H9 (cell line): ENCODE measurements at regions not wholly inside any gene's neighbourhood (a gene's known extent, or its start where the extent isn't known, plus 50 kb on each side); places are given as distances from the start of the nearest gene placed in this dataset.

ENCODE experiments used
- DNase-seq: peaks from one replicate; pipeline ENCODE4 v3.0.0-alpha.2; 2017
- H2AFZ ChIP-seq: one replicate; pipeline ENCODE4 v1.6.1; 2013; ENCODE audit warnings: mild to moderate bottlenecking, low read length, control low read depth, moderate library complexity
- H2AK5ac ChIP-seq: 2 replicates; pipeline ENCODE4 v1.6.1; 2013; ENCODE audit warnings: low read length, control low read depth, mixed read lengths; ENCODE audit not compliant: insufficient read length
- H2BK120ac ChIP-seq: one replicate; pipeline ENCODE4 v1.6.1; 2013; ENCODE audit warnings: low read depth, mild to moderate bottlenecking, low read length, control low read depth, inconsistent platforms; ENCODE audit not compliant: poor library complexity, severe bottlenecking
- H2BK12ac ChIP-seq: 2 replicates; pipeline ENCODE4 v1.6.1; 2013; ENCODE audit warnings: low read length, control low read depth, mixed read lengths, low read depth; ENCODE audit not compliant: insufficient read length
- H2BK15ac ChIP-seq: 2 replicates; pipeline ENCODE4 v1.6.1; 2013; ENCODE audit warnings: low read depth, low read length, control low read depth
- H2BK20ac ChIP-seq: one replicate; pipeline ENCODE4 v1.6.1; 2013; ENCODE audit warnings: low read depth, mild to moderate bottlenecking, low read length, control low read depth, inconsistent platforms; ENCODE audit not compliant: poor library complexity, severe bottlenecking
- H2BK5ac ChIP-seq: 2 replicates; pipeline ENCODE4 v1.6.1; 2013; ENCODE audit warnings: low read length, control low read depth, mixed read lengths; ENCODE audit not compliant: insufficient read length
- H3K14ac ChIP-seq: 2 replicates; pipeline ENCODE4 v1.6.1; 2013; ENCODE audit warnings: low read length, control low read depth; ENCODE audit not compliant: insufficient read depth
- H3K18ac ChIP-seq: 2 replicates; pipeline ENCODE4 v1.6.1; 2013; ENCODE audit warnings: low read depth, mild to moderate bottlenecking, mixed read lengths, low read length, control low read depth; ENCODE audit not compliant: insufficient read length
- H3K23ac ChIP-seq: 2 replicates; pipeline ENCODE4 v1.6.1; 2013; ENCODE audit warnings: low read length, control low read depth, mixed read lengths, low read depth; ENCODE audit not compliant: insufficient read length
- H3K23me2 ChIP-seq: 2 replicates; pipeline ENCODE4 v1.6.1; 2013; ENCODE audit warnings: low read depth, mild to moderate bottlenecking, mixed read lengths, low read length, control low read depth; ENCODE audit not compliant: insufficient read length, poor library complexity, severe bottlenecking
- H3K27ac ChIP-seq: 2 replicates; pipeline ENCODE4 v1.5.1; 2013; ENCODE audit warnings: low read length, control low read depth, mixed read lengths, low read depth; ENCODE audit not compliant: insufficient read length
- H3K27me3 ChIP-seq: 2 replicates; pipeline ENCODE4 v1.6.1; 2013; ENCODE audit warnings: low read length, control low read depth, inconsistent platforms; ENCODE audit not compliant: insufficient read depth
- H3K4ac ChIP-seq: 2 replicates; pipeline ENCODE4 v1.6.1; 2013; ENCODE audit warnings: low read depth, mild to moderate bottlenecking, control low read depth, inconsistent platforms, low read length, moderate library complexity
- H3K4me1 ChIP-seq: 2 replicates; pipeline ENCODE4 v1.6.1; 2013; ENCODE audit warnings: low read length, control low read depth, inconsistent platforms; ENCODE audit not compliant: insufficient read depth
- H3K4me2 ChIP-seq: 2 replicates; pipeline ENCODE4 v1.6.1; 2013; ENCODE audit warnings: low read length, control low read depth, mixed read lengths; ENCODE audit not compliant: insufficient read length, insufficient read depth
- H3K56ac ChIP-seq: 2 replicates; pipeline ENCODE4 v1.6.1; 2013; ENCODE audit warnings: low read depth, mild to moderate bottlenecking, mixed read lengths, low read length, control low read depth; ENCODE audit not compliant: insufficient read length
- H3K79me1 ChIP-seq: 2 replicates; pipeline ENCODE4 v1.6.1; 2013; ENCODE audit warnings: low read depth, mild to moderate bottlenecking, moderate library complexity, low read length, control low read depth, inconsistent platforms; ENCODE audit not compliant: insufficient read depth, poor library complexity, severe bottlenecking
- H3K79me2 ChIP-seq: 2 replicates; pipeline ENCODE4 v1.6.1; 2013; ENCODE audit warnings: low read length, control low read depth, inconsistent platforms; ENCODE audit not compliant: insufficient read depth
- H3K9ac ChIP-seq: 2 replicates; pipeline ENCODE4 v1.6.1; 2013; ENCODE audit warnings: low read length, control low read depth, mixed read lengths; ENCODE audit not compliant: insufficient read length; ENCODE audit errors: extremely low read depth
- H3K9me3 ChIP-seq: one replicate; pipeline ENCODE4 v1.6.1; 2013; ENCODE audit warnings: low read depth, low read length, inconsistent platforms; ENCODE audit not compliant: control insufficient read depth
- H3T11ph ChIP-seq: one replicate; pipeline ENCODE4 v1.6.1; 2013; ENCODE audit warnings: mild to moderate bottlenecking, low read length, control low read depth, inconsistent platforms
- H4K20me1 ChIP-seq: one replicate; pipeline ENCODE4 v1.6.1; 2013; ENCODE audit not compliant: control insufficient read depth, insufficient read length, insufficient read depth
- H4K5ac ChIP-seq: 2 replicates; pipeline ENCODE4 v1.6.1; 2013; ENCODE audit warnings: low read depth, mild to moderate bottlenecking, mixed read lengths, low read length, control low read depth; ENCODE audit not compliant: insufficient read length
- H4K8ac ChIP-seq: replicated peaks from 2 replicates; pipeline ENCODE4 v1.6.1; 2013; ENCODE audit warnings: low read length, control low read depth, mixed read lengths, low read depth; ENCODE audit not compliant: insufficient read length
- H4K91ac ChIP-seq: 2 replicates; pipeline ENCODE4 v1.6.1; 2013; ENCODE audit warnings: low read depth, mild to moderate bottlenecking, moderate library complexity, mixed read lengths, low read length, control low read depth; ENCODE audit not compliant: insufficient read length
- H3K27ac Mint-ChIP-seq, 3 experiments: 2 replicates in 2 of 3; 3 replicates in 1 of 3; pipeline ENCODE4 v1.8.0; 2020 to 2021; ENCODE audit warnings: mixed read lengths in 3 of 3, mild to moderate bottlenecking in 1 of 3, moderate library complexity in 1 of 3
- H3K27me3 Mint-ChIP-seq: 2 replicates; pipeline ENCODE4 v1.8.0; 2021; ENCODE audit warnings: low read depth, mild to moderate bottlenecking, moderate library complexity, mixed read lengths
- H3K36me3 Mint-ChIP-seq, 3 experiments: 2 replicates in 2 of 3; 3 replicates in 1 of 3; pipeline ENCODE4 v1.8.0; 2020 to 2021; ENCODE audit warnings: low read depth in 3 of 3, mixed read lengths in 3 of 3; ENCODE audit not compliant: insufficient read depth in 1 of 3
- H3K4me1 Mint-ChIP-seq, 2 experiments: 2 replicates each; pipeline ENCODE4 v1.8.0; 2020; ENCODE audit warnings: mixed read lengths in 2 of 2
- H3K4me3 Mint-ChIP-seq, 2 experiments: 2 replicates in 1 of 2; 3 replicates in 1 of 2; pipeline ENCODE4 v1.8.0; 2020 to 2021; ENCODE audit warnings: mild to moderate bottlenecking in 2 of 2, mixed read lengths in 2 of 2, moderate library complexity in 1 of 2
- H3K9me3 Mint-ChIP-seq, 2 experiments: 2 replicates in 1 of 2; 3 replicates in 1 of 2; pipeline ENCODE4 v1.8.0; 2020; ENCODE audit warnings: mild to moderate bottlenecking in 2 of 2, mixed read lengths in 2 of 2, moderate library complexity in 1 of 2
- WGBS: extraction: QIAGEN DNeasy Blood & Tissue Kit; methylation state at CpG from one replicate; pipeline ENCODE4 v1.1.7; 2013; ENCODE audit warnings: missing lambda C conversion rate, low lambda C conversion rate, mixed read lengths; ENCODE audit not compliant: insufficient read length; ENCODE audit errors: extremely low coverage; 5-methylcytosine and 5-hydroxymethylcytosine counted together
- TF ChIP-seq, protein P1 (sequence below): fragments of 200-600 bp; sonication (generic); conservative IDR thresholded peaks from 3 replicates; pipeline ENCODE4 v1.8.0; 2021; ENCODE audit warnings: antibody characterized with exemption, mild to moderate bottlenecking

DNA sequence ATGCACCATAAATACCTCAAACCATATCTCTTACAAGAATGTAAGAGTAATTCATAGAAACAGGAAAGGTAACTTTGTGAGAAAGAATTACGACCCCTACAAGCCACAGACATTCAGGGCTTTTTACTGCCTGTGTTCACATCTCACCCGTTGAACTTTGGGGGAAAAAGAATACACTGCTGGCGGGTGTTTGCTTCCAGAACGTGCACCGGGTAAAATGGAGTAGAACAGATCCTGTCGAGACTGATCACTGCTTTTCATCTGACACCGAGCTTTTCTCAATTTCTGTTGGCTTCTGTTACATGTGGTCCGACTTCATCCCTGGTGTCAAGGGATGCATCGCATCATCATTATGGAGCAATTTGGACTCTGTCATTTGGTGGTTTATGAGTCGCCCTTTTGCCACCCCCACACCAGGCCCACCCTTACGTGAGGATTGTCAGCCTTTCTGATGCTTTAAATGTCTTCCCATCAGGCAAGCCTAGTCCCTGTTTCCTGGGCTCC lies 219.2 kb upstream of the ZFP64 start:
- no peaks in the 10 kb centered on the region for H4K20me1 ChIP-seq
- peak overlapping the region in 1 of 3 experiments; percentile 5; a peak in 1 of 7 replicates for H3K27ac Mint-ChIP-seq
- H4K5ac ChIP-seq: no peak overlapping the region
- H3K27ac ChIP-seq: no peak overlapping the region
- H3K79me1 ChIP-seq: no peaks in the 10 kb centered on the region
- no peak overlapping the region for H2BK20ac ChIP-seq
- no peak overlapping the region for H4K91ac ChIP-seq
- H2BK15ac ChIP-seq: no peak overlapping the region
- no peaks in the 10 kb centered on the region for H3K27me3 ChIP-seq
- no peak overlapping the region for H3K9ac ChIP-seq
- no peak overlapping the region for H3K4ac ChIP-seq
- H3K36me3 Mint-ChIP-seq: no peaks in the 10 kb centered on the region; a peak in 2 of 7 replicates
- H2BK5ac ChIP-seq: no peak overlapping the region
- no peaks in the 10 kb centered on the region for H3K23me2 ChIP-seq
- no CpG with 5 or more reads among the region's 11 CpGs for WGBS
- no peak overlapping the region for H2AFZ ChIP-seq
- no peak overlapping the region for H3K56ac ChIP-seq
- no peak for DNase-seq
- no peak overlapping the region for H2AK5ac ChIP-seq
- H3K9me3 Mint-ChIP-seq: peaks cover 5 to 8% of the 10 kb centered on the region in 2 experiments; a peak in 3 of 5 replicates
- H4K8ac ChIP-seq: no peak overlapping the region
- no peak overlapping the region for H3K4me2 ChIP-seq
- H3K4me1 ChIP-seq: no peaks in the 10 kb centered on the region
- no peak overlapping the region for H2BK120ac ChIP-seq
- no peak overlapping the region for H3T11ph ChIP-seq
- H2BK12ac ChIP-seq: no peak overlapping the region
- TF ChIP-seq, protein P1, sequence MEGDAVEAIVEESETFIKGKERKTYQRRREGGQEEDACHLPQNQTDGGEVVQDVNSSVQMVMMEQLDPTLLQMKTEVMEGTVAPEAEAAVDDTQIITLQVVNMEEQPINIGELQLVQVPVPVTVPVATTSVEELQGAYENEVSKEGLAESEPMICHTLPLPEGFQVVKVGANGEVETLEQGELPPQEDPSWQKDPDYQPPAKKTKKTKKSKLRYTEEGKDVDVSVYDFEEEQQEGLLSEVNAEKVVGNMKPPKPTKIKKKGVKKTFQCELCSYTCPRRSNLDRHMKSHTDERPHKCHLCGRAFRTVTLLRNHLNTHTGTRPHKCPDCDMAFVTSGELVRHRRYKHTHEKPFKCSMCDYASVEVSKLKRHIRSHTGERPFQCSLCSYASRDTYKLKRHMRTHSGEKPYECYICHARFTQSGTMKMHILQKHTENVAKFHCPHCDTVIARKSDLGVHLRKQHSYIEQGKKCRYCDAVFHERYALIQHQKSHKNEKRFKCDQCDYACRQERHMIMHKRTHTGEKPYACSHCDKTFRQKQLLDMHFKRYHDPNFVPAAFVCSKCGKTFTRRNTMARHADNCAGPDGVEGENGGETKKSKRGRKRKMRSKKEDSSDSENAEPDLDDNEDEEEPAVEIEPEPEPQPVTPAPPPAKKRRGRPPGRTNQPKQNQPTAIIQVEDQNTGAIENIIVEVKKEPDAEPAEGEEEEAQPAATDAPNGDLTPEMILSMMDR: no peak
- no peak overlapping the region for H3K18ac ChIP-seq
- no peak overlapping the region for H3K23ac ChIP-seq
- no peaks in the 10 kb centered on the region for H3K79me2 ChIP-seq
- no peaks in the 10 kb centered on the region for H3K27me3 Mint-ChIP-seq
- no peaks in the 10 kb centered on the region for H3K9me3 ChIP-seq
- no peak overlapping the region for H3K4me3 Mint-ChIP-seq
- no peaks in the 10 kb centered on the region for H3K4me1 Mint-ChIP-seq
- no peak overlapping the region for H3K14ac ChIP-seq
